Fibroblast of peridontal ligament (primary cell): ENCODE measurements at regions not wholly inside any gene's neighbourhood (a gene's known extent, or its start where the extent isn't known, plus 50 kb on each side); places are given as distances from the start of the nearest gene placed in this dataset.

ENCODE experiments used
- DNase-seq: peaks from one replicate; pipeline ENCODE4 v3.0.0-alpha.2; 2010; ENCODE audit errors: extremely low read depth

GRCh38 chr21:35646606-35647005 lies 413.7 kb downstream of the SETD4 start:
- peak; percentile 63 for DNase-seq

GRCh38 chr21:35645991-35646390 lies 414.3 kb downstream of the SETD4 start:
- DNase-seq = no peak

GRCh38 chr21:35644523-35644922 lies 415.8 kb downstream of the SETD4 start:
- DNase-seq = no peak

- DNase-seq = no peak
Measured at GRCh38 chr21:35643176-35643575, 417.1 kb downstream of the SETD4 start.

- DNase-seq = peak; percentile 92
Measured at GRCh38 chr21:35641271-35642016, 418.9 kb downstream of the SETD4 start.

GRCh38 chr21:35637431-35637830 lies 422.9 kb downstream of the SETD4 start:
- no peak for DNase-seq

- DNase-seq = no peak
Measured at GRCh38 chr21:35635994-35636393, 424.3 kb downstream of the SETD4 start.

GRCh38 chr21:35635261-35635660 lies 425.1 kb downstream of the SETD4 start:
- DNase-seq = peak; percentile 82

- DNase-seq = no peak
Measured at GRCh38 chr21:35633501-35633900, 426.8 kb downstream of the SETD4 start.

GRCh38 chr21:35632711-35633110 lies 427.6 kb downstream of the SETD4 start:
- DNase-seq = no peak

- DNase-seq = no peak
Measured at GRCh38 chr21:35628316-35628715, 432.0 kb downstream of the SETD4 start.

GRCh38 chr21:35627462-35627861 lies 432.9 kb downstream of the SETD4 start:
- DNase-seq = no peak

- no peak for DNase-seq
Measured at GRCh38 chr21:35625576-35625975, 434.8 kb downstream of the SETD4 start.

GRCh38 chr21:35624901-35625300 lies 435.4 kb downstream of the SETD4 start:
- DNase-seq = no peak

GRCh38 chr21:35622612-35623011 lies 437.7 kb downstream of the SETD4 start:
- no peak for DNase-seq

GRCh38 chr21:35619184-35619583 lies 441.1 kb downstream of the SETD4 start:
- peak; percentile 26 for DNase-seq

GRCh38 chr21:35617491-35617890 lies 442.8 kb downstream of the SETD4 start:
- no peak for DNase-seq

- peak; percentile 88 for DNase-seq
Measured at GRCh38 chr21:35616090-35616489, 444.2 kb downstream of the SETD4 start.

GRCh38 chr21:35615325-35615724 lies 445.0 kb downstream of the SETD4 start:
- no peak for DNase-seq

- no peak for DNase-seq
Measured at GRCh38 chr21:35614396-35614921, 445.9 kb downstream of the SETD4 start.

GRCh38 chr21:35611708-35612132 lies 448.6 kb downstream of the SETD4 start:
- DNase-seq = no peak

- DNase-seq = no peak
Measured at GRCh38 chr21:35609263-35609662, 451.1 kb downstream of the SETD4 start.

- no peak for DNase-seq
Measured at GRCh38 chr21:35607406-35607805, 452.9 kb downstream of the SETD4 start.

- no peak for DNase-seq
Measured at GRCh38 chr21:35606578-35606977, 453.7 kb downstream of the SETD4 start.
